Activated naive CD8-positive, alpha-beta T cell treated with anti-CD3 and anti-CD28 coated beads, Interleukin-2, amount 50 U/mL, for 24 hours (primary cell): ENCODE measurements at regions not wholly inside any gene's neighbourhood (a gene's known extent, or its start where the extent isn't known, plus 50 kb on each side); places are given as distances from the start of the nearest gene placed in this dataset.

Source experiments
- ATAC-seq: fragments of 150-1000 bp; cut with Tn5 transposase; one replicate; pipeline ENCODE4 v1.10.0; 2021
- DNase-seq: peaks from one replicate; pipeline ENCODE4 v3.0.0; 2021
- H3K27ac Mint-ChIP-seq: one replicate; pipeline ENCODE4 v1.8.0; 2021; ENCODE audit warnings: mild to moderate bottlenecking, mixed read lengths
- H3K27me3 Mint-ChIP-seq: one replicate; pipeline ENCODE4 v1.8.0; 2021; ENCODE audit warnings: mixed read lengths
- H3K36me3 Mint-ChIP-seq: one replicate; pipeline ENCODE4 v1.8.0; 2021; ENCODE audit warnings: low read depth, mixed read lengths
- H3K4me1 Mint-ChIP-seq: one replicate; pipeline ENCODE4 v1.8.0; 2021; ENCODE audit warnings: mixed read lengths
- H3K4me3 Mint-ChIP-seq: one replicate; pipeline ENCODE4 v1.8.0; 2021; ENCODE audit warnings: mild to moderate bottlenecking, moderate library complexity, mixed read lengths
- H3K9me3 Mint-ChIP-seq: one replicate; pipeline ENCODE4 v1.8.0; 2021; ENCODE audit warnings: mixed read lengths

GRCh38 chr2:6341588-6342129 is 524.0 kb downstream of the CMPK2 start:
- Mint-ChIP-seq H3K9me3 (no peaks in the 10 kb centered on the region), H3K4me3 (no peak overlapping the region), H3K27me3 (no peaks in the 10 kb centered on the region), H3K4me1 (no peaks in the 10 kb centered on the region), H3K27ac (no peak overlapping the region), H3K36me3 (no peaks in the 10 kb centered on the region)
- DNase-seq (no peak), ATAC-seq (no peak)

- no peak overlapping the region for H3K4me3 Mint-ChIP-seq
- DNase-seq = no peak
- no peak for ATAC-seq
- H3K4me1 Mint-ChIP-seq = no peaks in the 10 kb centered on the region
- H3K27ac Mint-ChIP-seq = no peak overlapping the region
- H3K9me3 Mint-ChIP-seq = no peaks in the 10 kb centered on the region
- no peaks in the 10 kb centered on the region for H3K36me3 Mint-ChIP-seq
- H3K27me3 Mint-ChIP-seq = no peaks in the 10 kb centered on the region
Observed at GRCh38 chr2:6342273-6342920, 523.3 kb downstream of the CMPK2 start.

DNA sequence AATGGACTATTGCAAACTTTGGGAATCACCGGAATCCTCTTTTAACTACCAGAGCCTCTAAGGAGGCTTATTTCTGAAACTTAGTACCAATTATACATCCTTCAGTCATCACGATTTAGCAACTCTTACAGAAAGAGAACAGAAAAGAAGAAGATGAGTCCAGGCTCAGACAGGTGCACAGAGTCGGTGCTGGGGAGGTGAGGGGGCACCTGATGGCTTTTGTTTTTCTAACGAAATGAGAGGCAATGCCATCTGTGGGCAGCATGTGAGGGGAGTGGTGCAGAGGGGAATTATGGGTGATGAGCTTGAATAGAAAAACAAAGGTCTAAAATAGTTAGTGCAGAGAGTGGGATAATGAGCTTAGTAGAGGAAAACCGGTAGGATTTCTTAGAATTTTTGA is 522.6 kb downstream of the CMPK2 start:
- Mint-ChIP-seq H3K27me3 (no peaks in the 10 kb centered on the region), H3K4me3 (no peak overlapping the region), H3K36me3 (no peaks in the 10 kb centered on the region), H3K27ac (no peak overlapping the region), H3K9me3 (no peaks in the 10 kb centered on the region), H3K4me1 (no peaks in the 10 kb centered on the region)
- ATAC-seq (no peak), DNase-seq (no peak)

GRCh38 chr2:6352247-6352646 is 513.5 kb downstream of the CMPK2 start:
- Mint-ChIP-seq H3K27me3 (no peaks in the 10 kb centered on the region), H3K36me3 (no peaks in the 10 kb centered on the region), H3K27ac (no peak overlapping the region), H3K9me3 (no peaks in the 10 kb centered on the region), H3K4me1 (peaks cover 4% of the 10 kb centered on the region), H3K4me3 (no peak overlapping the region)
- ATAC-seq = no peak
- DNase-seq = no peak

- Mint-ChIP-seq H3K27ac (no peak overlapping the region), H3K9me3 (no peaks in the 10 kb centered on the region), H3K27me3 (no peaks in the 10 kb centered on the region), H3K4me1 (peaks cover 4% of the 10 kb centered on the region), H3K4me3 (no peak overlapping the region), H3K36me3 (no peaks in the 10 kb centered on the region)
- no peak for DNase-seq
- no peak for ATAC-seq
Observed at GRCh38 chr2:6352906-6353515, 512.7 kb downstream of the CMPK2 start.

DNA sequence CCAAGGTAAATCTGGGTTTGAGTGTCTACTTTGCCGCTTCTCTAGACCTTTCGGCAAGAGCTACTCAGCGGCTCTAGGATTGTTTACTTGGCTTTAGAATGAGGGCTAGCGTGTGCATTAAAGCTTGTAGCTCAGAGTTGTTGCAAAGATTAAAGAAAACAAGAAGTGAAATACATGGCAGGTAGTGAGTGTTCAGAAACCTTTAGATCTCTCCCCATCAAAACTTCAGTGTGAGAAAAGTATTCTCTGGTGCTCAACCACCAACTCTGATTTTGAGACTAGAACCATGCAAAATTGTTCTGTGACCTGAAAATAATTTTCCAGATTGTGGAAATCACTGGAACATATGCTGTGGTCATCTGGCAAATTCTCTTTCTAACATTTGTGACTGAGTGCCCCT is 512.0 kb downstream of the CMPK2 start:
- no peak overlapping the region for H3K4me3 Mint-ChIP-seq
- H3K9me3 Mint-ChIP-seq = no peaks in the 10 kb centered on the region
- DNase-seq = no peak
- H3K36me3 Mint-ChIP-seq = no peaks in the 10 kb centered on the region
- no peaks in the 10 kb centered on the region for H3K27me3 Mint-ChIP-seq
- H3K4me1 Mint-ChIP-seq = peaks cover 4% of the 10 kb centered on the region
- no peak overlapping the region for H3K27ac Mint-ChIP-seq
- ATAC-seq = no peak

DNA sequence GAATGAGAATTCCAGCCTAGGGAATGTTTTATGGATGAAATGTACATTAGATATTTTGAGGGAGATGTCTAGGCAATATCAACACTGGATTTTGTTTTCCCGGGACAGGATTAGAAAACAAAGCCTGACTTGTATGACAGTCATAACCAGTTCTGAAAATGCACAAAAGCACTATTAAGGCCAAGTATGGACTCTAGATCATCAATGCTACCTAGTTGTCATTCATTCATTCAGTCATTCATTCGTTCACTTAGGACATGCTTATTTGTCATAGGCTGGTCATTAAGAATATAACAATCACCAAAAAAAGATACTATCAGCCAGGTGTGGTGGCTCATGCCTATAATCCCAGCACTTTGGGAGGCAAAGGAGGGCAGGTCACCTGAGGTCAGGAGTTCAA is 511.2 kb downstream of the CMPK2 start:
- DNase-seq = no peak
- Mint-ChIP-seq H3K4me1 (peaks cover 4% of the 10 kb centered on the region), H3K27ac (no peak overlapping the region), H3K36me3 (no peaks in the 10 kb centered on the region), H3K4me3 (no peak overlapping the region), H3K9me3 (no peaks in the 10 kb centered on the region), H3K27me3 (no peaks in the 10 kb centered on the region)
- no peak for ATAC-seq

GRCh38 chr2:6355886-6356761 is 509.6 kb downstream of the CMPK2 start:
- no peak for ATAC-seq
- no peak overlapping the region for H3K4me3 Mint-ChIP-seq
- no peaks in the 10 kb centered on the region for H3K36me3 Mint-ChIP-seq
- H3K27ac Mint-ChIP-seq = no peak overlapping the region
- H3K27me3 Mint-ChIP-seq = no peaks in the 10 kb centered on the region
- H3K9me3 Mint-ChIP-seq = no peaks in the 10 kb centered on the region
- no peak for DNase-seq
- H3K4me1 Mint-ChIP-seq = peaks cover 4% of the 10 kb centered on the region

GRCh38 chr2:6358546-6358945 is 507.2 kb downstream of the CMPK2 start:
- no peak for ATAC-seq
- no peak overlapping the region for H3K4me3 Mint-ChIP-seq
- no peak overlapping the region for H3K27ac Mint-ChIP-seq
- no peak for DNase-seq
- no peaks in the 10 kb centered on the region for H3K27me3 Mint-ChIP-seq
- H3K9me3 Mint-ChIP-seq = no peaks in the 10 kb centered on the region
- no peaks in the 10 kb centered on the region for H3K4me1 Mint-ChIP-seq
- no peaks in the 10 kb centered on the region for H3K36me3 Mint-ChIP-seq

DNA sequence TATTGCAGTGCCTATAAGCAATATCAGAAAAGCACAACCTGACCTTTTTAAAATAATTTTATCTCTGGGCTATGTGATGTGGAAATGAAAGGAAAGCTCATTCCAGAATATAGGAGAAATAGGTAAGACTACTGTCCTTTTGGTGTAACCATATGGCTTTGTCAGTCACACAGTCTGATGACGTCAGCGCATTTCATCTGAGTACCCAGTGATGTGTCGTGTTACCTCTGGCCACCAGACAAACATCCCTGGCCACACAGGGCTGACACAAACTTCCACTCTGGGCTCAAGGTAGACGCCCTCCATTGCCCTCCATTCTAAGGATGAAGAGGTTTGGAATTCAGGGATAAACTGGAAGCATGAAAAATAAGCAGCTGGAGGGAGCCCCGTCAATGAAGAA is 506.7 kb downstream of the CMPK2 start:
- no peaks in the 10 kb centered on the region for H3K4me1 Mint-ChIP-seq
- no peaks in the 10 kb centered on the region for H3K9me3 Mint-ChIP-seq
- no peaks in the 10 kb centered on the region for H3K36me3 Mint-ChIP-seq
- no peaks in the 10 kb centered on the region for H3K27me3 Mint-ChIP-seq
- no peak overlapping the region for H3K27ac Mint-ChIP-seq
- H3K4me3 Mint-ChIP-seq = no peak overlapping the region
- ATAC-seq (no peak), DNase-seq (no peak)

GRCh38 chr2:6359964-6360363 is 505.7 kb downstream of the CMPK2 start:
- H3K27ac Mint-ChIP-seq = no peak overlapping the region
- no peaks in the 10 kb centered on the region for H3K4me1 Mint-ChIP-seq
- no peaks in the 10 kb centered on the region for H3K36me3 Mint-ChIP-seq
- no peak overlapping the region for H3K4me3 Mint-ChIP-seq
- ATAC-seq (no peak), DNase-seq (no peak)
- H3K27me3 Mint-ChIP-seq = no peaks in the 10 kb centered on the region
- no peaks in the 10 kb centered on the region for H3K9me3 Mint-ChIP-seq

DNA sequence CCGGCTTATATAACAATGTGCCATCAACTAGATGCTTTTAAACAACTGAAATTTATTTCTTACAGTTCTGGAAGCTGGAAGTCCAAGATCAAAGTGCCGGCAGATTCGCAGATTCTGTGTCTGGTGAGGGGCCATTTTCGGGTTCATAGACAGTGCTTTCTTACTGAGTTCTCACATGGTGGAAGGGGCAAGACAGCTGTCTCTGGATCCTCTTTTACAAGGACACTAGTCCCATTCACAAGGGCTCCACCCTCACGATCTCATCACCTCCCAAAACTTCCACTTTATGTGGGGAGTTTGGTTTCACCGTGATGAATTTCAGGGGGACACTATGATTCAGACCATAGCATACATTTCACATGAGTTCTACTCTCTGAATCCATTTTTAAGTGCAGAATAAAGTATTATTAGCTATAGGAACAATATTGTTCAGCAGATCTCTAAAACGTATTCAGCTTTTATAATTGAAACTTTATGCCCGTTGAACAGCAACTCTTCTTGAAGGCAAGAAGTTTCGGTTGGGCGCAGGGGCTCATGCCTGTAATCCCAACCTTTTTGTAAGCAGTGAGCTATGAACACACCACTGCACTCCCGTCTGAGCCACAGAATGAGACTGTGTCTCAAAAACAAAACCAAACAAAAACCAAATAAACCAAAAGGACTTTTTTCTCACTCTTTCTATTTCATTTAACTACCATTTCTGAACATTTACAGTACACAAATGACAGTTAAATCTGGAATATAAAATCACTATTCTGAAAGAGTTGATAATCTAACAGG is 502.8 kb downstream of the CMPK2 start:
- Mint-ChIP-seq H3K27ac (no peak overlapping the region), H3K4me3 (no peak overlapping the region), H3K9me3 (no peaks in the 10 kb centered on the region), H3K27me3 (no peaks in the 10 kb centered on the region), H3K4me1 (no peaks in the 10 kb centered on the region), H3K36me3 (no peaks in the 10 kb centered on the region)
- DNase-seq (no peak), ATAC-seq (no peak)

DNA sequence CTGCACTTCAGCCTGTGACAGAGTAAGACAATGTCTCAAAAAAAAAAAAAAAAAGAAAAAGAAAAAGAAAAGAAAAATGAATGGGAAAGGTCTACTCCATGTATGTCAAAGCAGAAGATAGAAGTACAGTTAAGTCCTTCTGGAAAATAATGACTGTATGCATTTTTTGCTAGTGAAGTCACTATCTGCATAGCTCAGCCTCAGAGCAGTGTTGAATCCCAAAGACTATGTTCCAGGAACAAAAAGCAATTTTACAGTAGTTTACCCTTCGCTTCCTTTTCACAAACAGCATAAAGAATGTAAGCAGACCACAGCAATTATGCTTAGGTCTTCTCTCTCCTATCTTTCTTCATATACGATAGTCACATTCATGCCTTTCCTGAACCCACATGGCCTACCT is 497.4 kb downstream of the CMPK2 start:
- DNase-seq = no peak
- Mint-ChIP-seq H3K4me1 (no peaks in the 10 kb centered on the region), H3K27ac (no peak overlapping the region), H3K36me3 (no peaks in the 10 kb centered on the region), H3K4me3 (no peak overlapping the region), H3K27me3 (no peaks in the 10 kb centered on the region), H3K9me3 (peaks cover under 1% of the 10 kb centered on the region)
- no peak for ATAC-seq

GRCh38 chr2:6369266-6369665 is 496.4 kb downstream of the CMPK2 start:
- Mint-ChIP-seq H3K27ac (no peak overlapping the region), H3K27me3 (no peaks in the 10 kb centered on the region), H3K36me3 (no peaks in the 10 kb centered on the region), H3K4me3 (no peak overlapping the region), H3K4me1 (no peaks in the 10 kb centered on the region), H3K9me3 (peaks cover 6% of the 10 kb centered on the region)
- DNase-seq = no peak
- no peak for ATAC-seq
